DMS114 treated with DMSO at 0.1 percent for 48 hours (cell line): ENCODE measurements at regions not wholly inside any gene's neighbourhood (a gene's known extent, or its start where the extent isn't known, plus 50 kb on each side); places are given as distances from the start of the nearest gene placed in this dataset.

ENCODE experiments used
- DNase-seq: peaks from one replicate; lab custom pipeline; 2025; ENCODE audit not compliant: unreplicated experiment; lab: John Stamatoyannopoulos, UW

- DNase-seq: no peak
Measured at GRCh38 chr22:48192071-48192470, 1429.6 kb downstream of the TBC1D22A start.

- DNase-seq: no peak
Measured at GRCh38 chr22:48188231-48188721, 1425.8 kb downstream of the TBC1D22A start.

- DNase-seq: no peak
Measured at GRCh38 chr22:48187356-48187755, 1424.9 kb downstream of the TBC1D22A start.

GRCh38 chr22:48186146-48186790, 1423.8 kb downstream of the TBC1D22A start:
- no peak for DNase-seq

GRCh38 chr22:48185071-48186055, 1422.9 kb downstream of the TBC1D22A start:
- no peak for DNase-seq

GRCh38 chr22:48182846-48183805, 1420.7 kb downstream of the TBC1D22A start:
- DNase-seq: no peak

- no peak for DNase-seq
Measured at GRCh38 chr22:48182031-48182430, 1419.6 kb downstream of the TBC1D22A start.

GRCh38 chr22:48181263-48181955, 1419.0 kb downstream of the TBC1D22A start:
- no peak for DNase-seq

GRCh38 chr22:48180631-48181030, 1418.2 kb downstream of the TBC1D22A start:
- no peak for DNase-seq

GRCh38 chr22:48179571-48180546, 1417.4 kb downstream of the TBC1D22A start:
- no peak for DNase-seq

- no peak for DNase-seq
Measured at GRCh38 chr22:48178536-48178935, 1416.1 kb downstream of the TBC1D22A start.

GRCh38 chr22:48177631-48178030, 1415.2 kb downstream of the TBC1D22A start:
- DNase-seq: no peak

GRCh38 chr22:48175721-48176120, 1413.3 kb downstream of the TBC1D22A start:
- no peak for DNase-seq

GRCh38 chr22:48173773-48174160, 1411.3 kb downstream of the TBC1D22A start:
- DNase-seq: no peak

GRCh38 chr22:48173061-48173772, 1410.8 kb downstream of the TBC1D22A start:
- no peak for DNase-seq

- no peak for DNase-seq
Measured at GRCh38 chr22:48171271-48171691, 1408.8 kb downstream of the TBC1D22A start.

- no peak for DNase-seq
Measured at GRCh38 chr22:48169227-48169626, 1406.8 kb downstream of the TBC1D22A start.

- no peak for DNase-seq
Measured at GRCh38 chr22:48167238-48167637, 1404.8 kb downstream of the TBC1D22A start.
